ENCODE measurements at regions not wholly inside any gene's neighbourhood (a gene's known extent, or its start where the extent isn't known, plus 50 kb on each side); places are given as distances from the start of the nearest gene placed in this dataset.
A peak's percentile ranks its signal among the peaks of the same experiment; 100 is the strongest.

- DNase-seq (peak in 2 of 3 donors; percentile 15 to 32), ATAC-seq (ENCODE audit: insufficient read depth, low FRiP score) (peak; percentile 62)
- WGBS, 2 donors: 63 to 68% methylated on average over 2 of the region's 2 CpGs
- H3K36me3 ChIP-seq (ENCODE audit: control insufficient read depth in 4 of 4, insufficient read depth in 4 of 4, low read length in 4 of 4): no peaks in the 10 kb centered on the region
- no peaks in the 10 kb centered on the region for H3K27me3 ChIP-seq (ENCODE audit: control insufficient read depth in 3 of 3, insufficient read depth in 3 of 3, low read length in 2 of 3)
- H3K4me1 ChIP-seq (ENCODE audit: control insufficient read depth in 5 of 5, insufficient read depth in 5 of 5, low read length in 5 of 5): peaks cover 0 to 35% (median 6%) of the 10 kb centered on the region in 5 donors
- no peak for TF ChIP-seq CTCF (IDR thresholded peaks at IDR 0.05; ENCODE audit: control extremely low read depth, extremely low read depth)
- no peak overlapping the region for H3K9ac ChIP-seq (ENCODE audit: insufficient read depth in 1 of 2, low read length in 2 of 2)
- H3K27ac ChIP-seq (ENCODE audit: low read depth in 1 of 2, low read length in 1 of 2): no peak overlapping the region
- H3K4me3 ChIP-seq: no peak overlapping the region
- H3K9me3 ChIP-seq (ENCODE audit: control insufficient read depth in 4 of 4, insufficient read depth in 3 of 4, low read length in 3 of 4): peaks cover 0 to 2% (median 0%) of the 10 kb centered on the region in 4 donors
These were observed 586.4 kb upstream of the SEMA3D start for GRCh38 chr7:85773116-85773728.

- no peak for TF ChIP-seq CTCF (IDR thresholded peaks at IDR 0.05; ENCODE audit: control extremely low read depth, extremely low read depth)
- Histone ChIP-seq H3K36me3 (ENCODE audit: control insufficient read depth in 4 of 4, insufficient read depth in 4 of 4, low read length in 4 of 4) (no peaks in the 10 kb centered on the region), H3K27ac (ENCODE audit: low read depth in 1 of 2, low read length in 1 of 2) (no peak overlapping the region), H3K4me1 (ENCODE audit: control insufficient read depth in 5 of 5, insufficient read depth in 5 of 5, low read length in 5 of 5) (peaks cover 0 to 28% (median 1%) of the 10 kb centered on the region in 5 donors), H3K9me3 (ENCODE audit: control insufficient read depth in 4 of 4, insufficient read depth in 3 of 4, low read length in 3 of 4) (peaks cover 0 to 2% (median 0%) of the 10 kb centered on the region in 4 donors), H3K27me3 (ENCODE audit: control insufficient read depth in 3 of 3, insufficient read depth in 3 of 3, low read length in 2 of 3) (no peaks in the 10 kb centered on the region), H3K4me3 (no peak overlapping the region), H3K9ac (ENCODE audit: insufficient read depth in 1 of 2, low read length in 2 of 2) (no peak overlapping the region)
- ATAC-seq (ENCODE audit: insufficient read depth, low FRiP score) (no peak), DNase-seq (no peak)
- WGBS, 2 donors: 82 to 89% methylated on average over 3 of the region's 3 CpGs
These were observed 584.7 kb upstream of the SEMA3D start for GRCh38 chr7:85771516-85771915.

GRCh38 chr7:85770332-85770731, 583.5 kb upstream of the SEMA3D start:
- ATAC-seq (ENCODE audit: insufficient read depth, low FRiP score) (no peak), DNase-seq (no peak)
- no peak for TF ChIP-seq CTCF (IDR thresholded peaks at IDR 0.05; ENCODE audit: control extremely low read depth, extremely low read depth)
- no peak overlapping the region for H3K27ac ChIP-seq (ENCODE audit: low read depth in 1 of 2, low read length in 1 of 2)
- peaks cover 0 to 17% (median 0%) of the 10 kb centered on the region in 5 donors for H3K4me1 ChIP-seq (ENCODE audit: control insufficient read depth in 5 of 5, insufficient read depth in 5 of 5, low read length in 5 of 5)
- WGBS, 2 donors: 95% methylated on average over 3 of the region's 3 CpGs
- no peak overlapping the region for H3K4me3 ChIP-seq
- no peaks in the 10 kb centered on the region for H3K27me3 ChIP-seq (ENCODE audit: control insufficient read depth in 3 of 3, insufficient read depth in 3 of 3, low read length in 2 of 3)
- no peak overlapping the region for H3K9ac ChIP-seq (ENCODE audit: insufficient read depth in 1 of 2, low read length in 2 of 2)
- no peaks in the 10 kb centered on the region for H3K36me3 ChIP-seq (ENCODE audit: control insufficient read depth in 4 of 4, insufficient read depth in 4 of 4, low read length in 4 of 4)
- H3K9me3 ChIP-seq (ENCODE audit: control insufficient read depth in 4 of 4, insufficient read depth in 3 of 4, low read length in 3 of 4): peaks cover 0 to 2% (median 0%) of the 10 kb centered on the region in 4 donors
